H9 (cell line): ENCODE measurements at regions not wholly inside any gene's neighbourhood (a gene's known extent, or its start where the extent isn't known, plus 50 kb on each side); places are given as distances from the start of the nearest gene placed in this dataset.

Source experiments
- DNase-seq: peaks from one replicate; pipeline ENCODE4 v3.0.0-alpha.2; 2017
- H2AFZ ChIP-seq: one replicate; pipeline ENCODE4 v1.6.1; 2013; ENCODE audit warnings: mild to moderate bottlenecking, low read length, control low read depth, moderate library complexity
- H2AK5ac ChIP-seq: 2 replicates; pipeline ENCODE4 v1.6.1; 2013; ENCODE audit warnings: low read length, control low read depth, mixed read lengths; ENCODE audit not compliant: insufficient read length
- H2BK120ac ChIP-seq: one replicate; pipeline ENCODE4 v1.6.1; 2013; ENCODE audit warnings: low read depth, mild to moderate bottlenecking, low read length, control low read depth, inconsistent platforms; ENCODE audit not compliant: poor library complexity, severe bottlenecking
- H2BK12ac ChIP-seq: 2 replicates; pipeline ENCODE4 v1.6.1; 2013; ENCODE audit warnings: low read length, control low read depth, mixed read lengths, low read depth; ENCODE audit not compliant: insufficient read length
- H2BK15ac ChIP-seq: 2 replicates; pipeline ENCODE4 v1.6.1; 2013; ENCODE audit warnings: low read depth, low read length, control low read depth
- H2BK20ac ChIP-seq: one replicate; pipeline ENCODE4 v1.6.1; 2013; ENCODE audit warnings: low read depth, mild to moderate bottlenecking, low read length, control low read depth, inconsistent platforms; ENCODE audit not compliant: poor library complexity, severe bottlenecking
- H2BK5ac ChIP-seq: 2 replicates; pipeline ENCODE4 v1.6.1; 2013; ENCODE audit warnings: low read length, control low read depth, mixed read lengths; ENCODE audit not compliant: insufficient read length
- H3K14ac ChIP-seq: 2 replicates; pipeline ENCODE4 v1.6.1; 2013; ENCODE audit warnings: low read length, control low read depth; ENCODE audit not compliant: insufficient read depth
- H3K18ac ChIP-seq: 2 replicates; pipeline ENCODE4 v1.6.1; 2013; ENCODE audit warnings: low read depth, mild to moderate bottlenecking, mixed read lengths, low read length, control low read depth; ENCODE audit not compliant: insufficient read length
- H3K23ac ChIP-seq: 2 replicates; pipeline ENCODE4 v1.6.1; 2013; ENCODE audit warnings: low read length, control low read depth, mixed read lengths, low read depth; ENCODE audit not compliant: insufficient read length
- H3K23me2 ChIP-seq: 2 replicates; pipeline ENCODE4 v1.6.1; 2013; ENCODE audit warnings: low read depth, mild to moderate bottlenecking, mixed read lengths, low read length, control low read depth; ENCODE audit not compliant: insufficient read length, poor library complexity, severe bottlenecking
- H3K27ac ChIP-seq: 2 replicates; pipeline ENCODE4 v1.5.1; 2013; ENCODE audit warnings: low read length, control low read depth, mixed read lengths, low read depth; ENCODE audit not compliant: insufficient read length
- H3K27me3 ChIP-seq: 2 replicates; pipeline ENCODE4 v1.6.1; 2013; ENCODE audit warnings: low read length, control low read depth, inconsistent platforms; ENCODE audit not compliant: insufficient read depth
- H3K4ac ChIP-seq: 2 replicates; pipeline ENCODE4 v1.6.1; 2013; ENCODE audit warnings: low read depth, mild to moderate bottlenecking, control low read depth, inconsistent platforms, low read length, moderate library complexity
- H3K4me1 ChIP-seq: 2 replicates; pipeline ENCODE4 v1.6.1; 2013; ENCODE audit warnings: low read length, control low read depth, inconsistent platforms; ENCODE audit not compliant: insufficient read depth
- H3K4me2 ChIP-seq: 2 replicates; pipeline ENCODE4 v1.6.1; 2013; ENCODE audit warnings: low read length, control low read depth, mixed read lengths; ENCODE audit not compliant: insufficient read length, insufficient read depth
- H3K56ac ChIP-seq: 2 replicates; pipeline ENCODE4 v1.6.1; 2013; ENCODE audit warnings: low read depth, mild to moderate bottlenecking, mixed read lengths, low read length, control low read depth; ENCODE audit not compliant: insufficient read length
- H3K79me1 ChIP-seq: 2 replicates; pipeline ENCODE4 v1.6.1; 2013; ENCODE audit warnings: low read depth, mild to moderate bottlenecking, moderate library complexity, low read length, control low read depth, inconsistent platforms; ENCODE audit not compliant: insufficient read depth, poor library complexity, severe bottlenecking
- H3K79me2 ChIP-seq: 2 replicates; pipeline ENCODE4 v1.6.1; 2013; ENCODE audit warnings: low read length, control low read depth, inconsistent platforms; ENCODE audit not compliant: insufficient read depth
- H3K9ac ChIP-seq: 2 replicates; pipeline ENCODE4 v1.6.1; 2013; ENCODE audit warnings: low read length, control low read depth, mixed read lengths; ENCODE audit not compliant: insufficient read length; ENCODE audit errors: extremely low read depth
- H3K9me3 ChIP-seq: one replicate; pipeline ENCODE4 v1.6.1; 2013; ENCODE audit warnings: low read depth, low read length, inconsistent platforms; ENCODE audit not compliant: control insufficient read depth
- H3T11ph ChIP-seq: one replicate; pipeline ENCODE4 v1.6.1; 2013; ENCODE audit warnings: mild to moderate bottlenecking, low read length, control low read depth, inconsistent platforms
- H4K20me1 ChIP-seq: one replicate; pipeline ENCODE4 v1.6.1; 2013; ENCODE audit not compliant: control insufficient read depth, insufficient read length, insufficient read depth
- H4K5ac ChIP-seq: 2 replicates; pipeline ENCODE4 v1.6.1; 2013; ENCODE audit warnings: low read depth, mild to moderate bottlenecking, mixed read lengths, low read length, control low read depth; ENCODE audit not compliant: insufficient read length
- H4K8ac ChIP-seq: replicated peaks from 2 replicates; pipeline ENCODE4 v1.6.1; 2013; ENCODE audit warnings: low read length, control low read depth, mixed read lengths, low read depth; ENCODE audit not compliant: insufficient read length
- H4K91ac ChIP-seq: 2 replicates; pipeline ENCODE4 v1.6.1; 2013; ENCODE audit warnings: low read depth, mild to moderate bottlenecking, moderate library complexity, mixed read lengths, low read length, control low read depth; ENCODE audit not compliant: insufficient read length
- H3K27ac Mint-ChIP-seq, 3 experiments: 2 replicates in 2 of 3; 3 replicates in 1 of 3; pipeline ENCODE4 v1.8.0; 2020 to 2021; ENCODE audit warnings: mixed read lengths in 3 of 3, mild to moderate bottlenecking in 1 of 3, moderate library complexity in 1 of 3
- H3K27me3 Mint-ChIP-seq: 2 replicates; pipeline ENCODE4 v1.8.0; 2021; ENCODE audit warnings: low read depth, mild to moderate bottlenecking, moderate library complexity, mixed read lengths
- H3K36me3 Mint-ChIP-seq, 3 experiments: 2 replicates in 2 of 3; 3 replicates in 1 of 3; pipeline ENCODE4 v1.8.0; 2020 to 2021; ENCODE audit warnings: low read depth in 3 of 3, mixed read lengths in 3 of 3; ENCODE audit not compliant: insufficient read depth in 1 of 3
- H3K4me1 Mint-ChIP-seq, 2 experiments: 2 replicates each; pipeline ENCODE4 v1.8.0; 2020; ENCODE audit warnings: mixed read lengths in 2 of 2
- H3K4me3 Mint-ChIP-seq, 2 experiments: 2 replicates in 1 of 2; 3 replicates in 1 of 2; pipeline ENCODE4 v1.8.0; 2020 to 2021; ENCODE audit warnings: mild to moderate bottlenecking in 2 of 2, mixed read lengths in 2 of 2, moderate library complexity in 1 of 2
- H3K9me3 Mint-ChIP-seq, 2 experiments: 2 replicates in 1 of 2; 3 replicates in 1 of 2; pipeline ENCODE4 v1.8.0; 2020; ENCODE audit warnings: mild to moderate bottlenecking in 2 of 2, mixed read lengths in 2 of 2, moderate library complexity in 1 of 2
- CTCF ChIP-seq: fragments of 200-600 bp; sonication (generic); conservative IDR thresholded peaks from 3 replicates; pipeline ENCODE4 v1.8.0; 2021; ENCODE audit warnings: antibody characterized with exemption, mild to moderate bottlenecking
- whole genome bisulfite sequencing: extraction: QIAGEN DNeasy Blood & Tissue Kit; methylation state at CpG from one replicate; pipeline ENCODE4 v1.1.7; 2013; ENCODE audit warnings: missing lambda C conversion rate, low lambda C conversion rate, mixed read lengths; ENCODE audit not compliant: insufficient read length; ENCODE audit errors: extremely low coverage; 5-methylcytosine and 5-hydroxymethylcytosine counted together

- Histone ChIP-seq H3K23ac (no peak overlapping the region), H4K20me1 (no peaks in the 10 kb centered on the region), H2BK12ac (no peak overlapping the region), H3K4me2 (no peak overlapping the region), H3K79me1 (no peaks in the 10 kb centered on the region), H3K23me2 (no peaks in the 10 kb centered on the region), H4K5ac (no peak overlapping the region), H2BK5ac (no peak overlapping the region), H3K9me3 (no peaks in the 10 kb centered on the region), H3K14ac (no peak overlapping the region), H2BK20ac (no peak overlapping the region), H4K91ac (no peak overlapping the region), H2BK120ac (no peak overlapping the region), H3T11ph (no peak overlapping the region), H3K4me1 (no peaks in the 10 kb centered on the region), H3K9ac (no peak overlapping the region), H3K79me2 (no peaks in the 10 kb centered on the region), H2AFZ (no peak overlapping the region), H2AK5ac (no peak overlapping the region), H2BK15ac (no peak overlapping the region), H3K4ac (no peak overlapping the region), H3K56ac (no peak overlapping the region), H3K27ac (no peak overlapping the region), H3K27me3 (no peaks in the 10 kb centered on the region), H3K18ac (no peak overlapping the region), H4K8ac (no peak overlapping the region)
- no peak for DNase-seq
- Mint-ChIP-seq H3K4me3 (no peak overlapping the region), H3K9me3 (no peaks in the 10 kb centered on the region), H3K27ac (0 out of 7 replicates have a peak overlapping the region, but pooled peaks of 1 of the 3 experiments have one; percentile 49), H3K27me3 (no peaks in the 10 kb centered on the region), H3K36me3 (no peaks in the 10 kb centered on the region), H3K4me1 (no peaks in the 10 kb centered on the region)
- no peak for TF ChIP-seq CTCF
- no CpG with 5 or more reads among the region's 3 CpGs for WGBS
Measured at GRCh38 chr12:82058197-82058596, 299.0 kb upstream of the PPFIA2 start.
